ENCODE measurements at regions not wholly inside any gene's neighbourhood (a gene's known extent, or its start where the extent isn't known, plus 50 kb on each side); places are given as distances from the start of the nearest gene placed in this dataset.
"Not testable (repeated sequence)": the region's sequence is repeated elsewhere in the genome, so short reads cannot be mapped to it uniquely, and the experiment has no call there.

DNA sequence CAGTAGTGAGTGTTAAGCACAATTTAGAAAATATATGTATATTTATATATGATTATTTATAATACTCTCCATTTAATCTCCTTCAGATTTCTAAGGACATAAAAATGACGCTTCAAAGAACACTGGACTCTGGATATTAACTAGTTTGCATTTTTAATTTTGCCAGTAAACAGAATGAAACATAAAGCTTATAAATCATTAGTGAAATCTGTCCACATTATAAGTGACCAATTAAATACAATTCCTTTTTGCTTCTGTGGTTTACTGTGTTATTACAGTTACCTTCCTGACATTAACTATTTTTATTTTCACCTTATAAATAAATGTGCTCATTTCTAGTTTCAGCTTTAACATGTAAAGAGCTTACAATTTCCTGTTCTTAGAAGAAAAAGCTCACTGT lies 1081.1 kb upstream of the EPHA6 start:
- no peak for DNase-seq
- Histone ChIP-seq H3K4me3 (no peak overlapping the region), H3K27me3 (ENCODE audit: control insufficient read depth in 3 of 3, insufficient read depth in 3 of 3, low read length in 2 of 3) (no peaks in the 10 kb centered on the region), H3K36me3 (ENCODE audit: control insufficient read depth in 4 of 4, insufficient read depth in 4 of 4, low read length in 4 of 4) (no peaks in the 10 kb centered on the region), H3K9me3 (ENCODE audit: control insufficient read depth in 4 of 4, insufficient read depth in 3 of 4, low read length in 3 of 4) (no peaks in the 10 kb centered on the region), H3K4me1 (ENCODE audit: control insufficient read depth in 5 of 5, insufficient read depth in 5 of 5, low read length in 5 of 5) (no peaks in the 10 kb centered on the region), H3K9ac (ENCODE audit: insufficient read depth in 1 of 2, low read length in 2 of 2) (no peak overlapping the region), H3K27ac (ENCODE audit: low read depth in 1 of 2, low read length in 1 of 2) (no peak overlapping the region)
- ATAC-seq (ENCODE audit: insufficient read depth, low FRiP score): no peak
- WGBS, 2 donors: 81 to 83% methylated on average over 1 of the region's 1 CpG
- TF ChIP-seq, protein P1, sequence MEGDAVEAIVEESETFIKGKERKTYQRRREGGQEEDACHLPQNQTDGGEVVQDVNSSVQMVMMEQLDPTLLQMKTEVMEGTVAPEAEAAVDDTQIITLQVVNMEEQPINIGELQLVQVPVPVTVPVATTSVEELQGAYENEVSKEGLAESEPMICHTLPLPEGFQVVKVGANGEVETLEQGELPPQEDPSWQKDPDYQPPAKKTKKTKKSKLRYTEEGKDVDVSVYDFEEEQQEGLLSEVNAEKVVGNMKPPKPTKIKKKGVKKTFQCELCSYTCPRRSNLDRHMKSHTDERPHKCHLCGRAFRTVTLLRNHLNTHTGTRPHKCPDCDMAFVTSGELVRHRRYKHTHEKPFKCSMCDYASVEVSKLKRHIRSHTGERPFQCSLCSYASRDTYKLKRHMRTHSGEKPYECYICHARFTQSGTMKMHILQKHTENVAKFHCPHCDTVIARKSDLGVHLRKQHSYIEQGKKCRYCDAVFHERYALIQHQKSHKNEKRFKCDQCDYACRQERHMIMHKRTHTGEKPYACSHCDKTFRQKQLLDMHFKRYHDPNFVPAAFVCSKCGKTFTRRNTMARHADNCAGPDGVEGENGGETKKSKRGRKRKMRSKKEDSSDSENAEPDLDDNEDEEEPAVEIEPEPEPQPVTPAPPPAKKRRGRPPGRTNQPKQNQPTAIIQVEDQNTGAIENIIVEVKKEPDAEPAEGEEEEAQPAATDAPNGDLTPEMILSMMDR (IDR thresholded peaks at IDR 0.05; ENCODE audit: control extremely low read depth, extremely low read depth): no peak

DNA sequence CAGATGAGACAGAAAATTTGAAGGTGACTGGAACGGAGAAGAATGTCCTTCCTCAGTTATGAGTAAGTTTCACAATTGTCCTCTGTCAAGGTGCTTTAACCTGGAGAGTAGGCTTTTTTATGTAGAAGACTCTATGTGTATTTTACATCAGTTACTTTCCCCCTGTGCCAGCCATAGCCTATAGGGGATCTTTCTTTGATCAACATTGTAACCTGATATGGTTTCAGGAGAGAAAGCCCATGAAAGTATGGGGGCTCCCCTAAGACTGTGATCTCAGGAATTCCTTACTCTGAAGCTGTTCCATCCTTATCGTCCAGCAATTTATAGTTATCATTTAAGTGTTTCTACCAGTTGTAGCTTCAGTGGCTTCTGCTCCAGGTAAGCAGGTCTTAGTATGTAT lies 1076.3 kb upstream of the EPHA6 start:
- peaks cover 0 to 2% (median 0%) of the 10 kb centered on the region in 4 donors for H3K9me3 ChIP-seq (ENCODE audit: control insufficient read depth in 4 of 4, insufficient read depth in 3 of 4, low read length in 3 of 4)
- 72 to 89% methylated on average over 2 of the region's 2 CpGs for WGBS, 2 donors
- H3K27me3 ChIP-seq (ENCODE audit: control insufficient read depth in 3 of 3, insufficient read depth in 3 of 3, low read length in 2 of 3): no peaks in the 10 kb centered on the region
- H3K36me3 ChIP-seq (ENCODE audit: control insufficient read depth in 4 of 4, insufficient read depth in 4 of 4, low read length in 4 of 4): no peaks in the 10 kb centered on the region
- H3K27ac ChIP-seq (ENCODE audit: low read depth in 1 of 2, low read length in 1 of 2): no peak overlapping the region
- H3K9ac ChIP-seq (ENCODE audit: insufficient read depth in 1 of 2, low read length in 2 of 2): no peak overlapping the region
- TF ChIP-seq, protein P1 (IDR thresholded peaks at IDR 0.05; ENCODE audit: control extremely low read depth, extremely low read depth): no peak
- H3K4me3 ChIP-seq: no peak overlapping the region
- no peaks in the 10 kb centered on the region for H3K4me1 ChIP-seq (ENCODE audit: control insufficient read depth in 5 of 5, insufficient read depth in 5 of 5, low read length in 5 of 5)
- DNase-seq: no peak
- ATAC-seq (ENCODE audit: insufficient read depth, low FRiP score): no peak

DNA sequence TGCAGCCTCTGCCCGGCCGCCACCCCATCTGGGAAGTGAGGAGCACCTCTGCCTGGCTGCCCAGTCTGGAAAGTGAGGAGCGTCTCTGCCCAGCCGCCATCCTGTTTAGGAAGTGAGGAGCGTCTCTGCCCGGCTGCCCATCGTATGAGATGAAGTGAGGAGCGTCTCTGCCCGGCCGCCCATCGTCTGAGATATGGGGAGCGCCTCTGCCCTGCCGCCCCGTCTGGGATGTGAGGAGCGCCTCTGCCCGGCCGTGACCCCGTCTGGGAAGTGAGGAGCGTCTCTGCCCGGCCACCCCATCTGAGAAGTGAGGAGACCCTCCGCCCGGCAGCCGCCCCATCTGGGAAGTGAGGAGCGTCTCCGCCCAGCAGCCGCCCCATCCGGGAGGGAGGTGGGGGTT lies 1069.5 kb upstream of the EPHA6 start:
- not testable (repeated sequence) for H3K36me3 ChIP-seq (ENCODE audit: control insufficient read depth in 4 of 4, insufficient read depth in 4 of 4, low read length in 4 of 4); H3K4me1 ChIP-seq (ENCODE audit: control insufficient read depth in 5 of 5, insufficient read depth in 5 of 5, low read length in 5 of 5); DNase-seq; H3K9ac ChIP-seq (ENCODE audit: insufficient read depth in 1 of 2, low read length in 2 of 2); H3K27me3 ChIP-seq (ENCODE audit: control insufficient read depth in 3 of 3, insufficient read depth in 3 of 3, low read length in 2 of 3); H3K4me3 ChIP-seq; ATAC-seq (ENCODE audit: insufficient read depth, low FRiP score); H3K9me3 ChIP-seq (ENCODE audit: control insufficient read depth in 4 of 4, insufficient read depth in 3 of 4, low read length in 3 of 4); H3K27ac ChIP-seq (ENCODE audit: low read depth in 1 of 2, low read length in 1 of 2)
- WGBS, 2 donors: 95 to 97% methylated on average over 11 to 23 of the region's 27 CpGs

DNA sequence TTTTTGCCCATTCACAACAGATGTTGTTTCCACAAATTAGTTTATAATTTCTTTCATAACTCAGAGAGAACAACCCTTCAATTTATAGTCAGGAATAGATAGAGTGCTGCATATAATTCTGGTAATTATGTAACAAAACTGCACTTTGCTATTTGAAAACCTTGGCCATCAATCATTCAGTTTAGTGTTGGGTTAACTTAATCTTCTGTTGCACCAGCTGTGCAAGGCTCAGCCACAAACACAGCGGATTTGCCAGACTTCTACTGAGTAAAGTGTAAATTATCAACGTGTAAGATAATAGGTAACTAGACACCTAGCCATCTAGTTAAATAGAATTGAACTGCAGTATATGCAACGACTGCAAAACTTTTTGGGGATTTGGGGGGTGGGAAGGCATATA lies 1064.3 kb upstream of the EPHA6 start:
- no peak for ATAC-seq (ENCODE audit: insufficient read depth, low FRiP score)

More for the DNA sequence above, 1064.3 kb upstream of the EPHA6 start:
- H3K9ac ChIP-seq (ENCODE audit: insufficient read depth in 1 of 2, low read length in 2 of 2): no peak overlapping the region
- H3K4me3 ChIP-seq: no peak overlapping the region
- no peak for DNase-seq
- no peaks in the 10 kb centered on the region for H3K4me1 ChIP-seq (ENCODE audit: control insufficient read depth in 5 of 5, insufficient read depth in 5 of 5, low read length in 5 of 5)
- H3K27me3 ChIP-seq (ENCODE audit: control insufficient read depth in 3 of 3, insufficient read depth in 3 of 3, low read length in 2 of 3): no peaks in the 10 kb centered on the region
- WGBS, 2 donors: 47 to 66% methylated on average over 3 of the region's 3 CpGs
- H3K27ac ChIP-seq (ENCODE audit: low read depth in 1 of 2, low read length in 1 of 2): no peak overlapping the region
- TF ChIP-seq, protein P1 (IDR thresholded peaks at IDR 0.05; ENCODE audit: control extremely low read depth, extremely low read depth): no peak
- no peaks in the 10 kb centered on the region for H3K36me3 ChIP-seq (ENCODE audit: control insufficient read depth in 4 of 4, insufficient read depth in 4 of 4, low read length in 4 of 4)
- no peaks in the 10 kb centered on the region for H3K9me3 ChIP-seq (ENCODE audit: control insufficient read depth in 4 of 4, insufficient read depth in 3 of 4, low read length in 3 of 4)
